K562 (cell line): ENCODE measurements at regions not wholly inside any gene's neighbourhood (a gene's known extent, or its start where the extent isn't known, plus 50 kb on each side); places are given as distances from the start of the nearest gene placed in this dataset.

ENCODE experiments used
- CEBPG ChIP-seq, 3 experiments: fragments of 200-800 bp in 1 of 3; sonication (Bioruptor generic) in 1 of 3; sonication (generic) in 1 of 3; formaldehyde crosslinking in 1 of 3; IDR thresholded peaks in 2 of 3; conservative IDR thresholded peaks in 1 of 3; 2 replicates each; pipeline versions ENCODE4 v1.6.1 to v1.8.0; 2016 to 2022; ENCODE audit warnings: missing compliant biosample characterization in 2 of 3, missing genetic modification characterization in 2 of 3, mild to moderate bottlenecking in 1 of 3, missing genetic modification reagents in 1 of 3
- CXXC5 ChIP-seq: fragments of 250-450 bp; sonication (Bioruptor Pico); IDR thresholded peaks from 2 replicates; pipeline ENCODE4 v1.8.0; 2022; ENCODE audit warnings: inconsistent platforms, mild to moderate bottlenecking, moderate library complexity
- DPF2 ChIP-seq: fragments of 450-650 bp; IDR thresholded peaks from 2 replicates; pipeline ENCODE4 v1.6.1; 2016
- FOXJ2 ChIP-seq: fragments of 200-800 bp; sonication (Bioruptor generic); IDR thresholded peaks from 2 replicates; pipeline ENCODE4 v1.6.1; 2016; ENCODE audit warnings: missing genetic modification characterization, missing compliant biosample characterization
- FOXP1 ChIP-seq: sonication (generic); formaldehyde crosslinking; IDR thresholded peaks from 2 replicates; pipeline ENCODE4 v1.8.0; 2022; ENCODE audit warnings: mild to moderate bottlenecking, missing genetic modification reagents
- MTA3 ChIP-seq: fragments of 450-650 bp; formaldehyde crosslinking; IDR thresholded peaks from 2 replicates; pipeline ENCODE4 v1.6.1; 2017; ENCODE audit warnings: mild to moderate bottlenecking, borderline replicate concordance
- NFATC3 ChIP-seq: fragments of 450-650 bp; IDR thresholded peaks from 2 replicates; pipeline ENCODE4 v1.6.1; 2017; ENCODE audit warnings: mild to moderate bottlenecking
- NFIX ChIP-seq: fragments of 250-450 bp; sonication (Bioruptor Pico); IDR thresholded peaks from 2 replicates; pipeline ENCODE4 v1.4.0; 2020; ENCODE audit warnings: low read depth, mild to moderate bottlenecking, moderate library complexity
- RCOR1 ChIP-seq, 2 experiments: IDR thresholded peaks; 2 replicates each; pipeline ENCODE4 v1.6.1; 2012; ENCODE audit warnings: low read depth in 2 of 2, low read length in 2 of 2, borderline replicate concordance in 1 of 2, improper control_type of control experiment in 1 of 2
- RNF2 ChIP-seq: sonication (generic); IDR thresholded peaks from 2 replicates; pipeline ENCODE4 v1.6.1; 2016
- SMARCA4 ChIP-seq: fragments of 450-650 bp; IDR thresholded peaks from 2 replicates; pipeline ENCODE4 v1.6.1; 2016
- ZC3H11A ChIP-seq: IDR thresholded peaks from 2 replicates; pipeline ENCODE4 v1.6.1; 2012; ENCODE audit warnings: low read depth, low read length, improper control_type of control experiment
- ZC3H8 ChIP-seq: fragments of 450-650 bp; IDR thresholded peaks from 2 replicates; pipeline ENCODE4 v1.6.1; 2017
- ZNF282 ChIP-seq: sonication (generic); formaldehyde crosslinking; IDR thresholded peaks from 2 replicates; pipeline ENCODE4 v1.8.1; 2023; ENCODE audit warnings: missing genetic modification reagents
- ZNF696 ChIP-seq: fragments of 250-450 bp; sonication (Bioruptor Pico); conservative IDR thresholded peaks from 2 replicates; pipeline ENCODE4 v1.4.0; 2020; ENCODE audit warnings: mild to moderate bottlenecking, moderate library complexity
- TF ChIP-seq, protein P1 (sequence below): fragments of 450-650 bp; IDR thresholded peaks from 2 replicates; pipeline ENCODE4 v1.6.1; 2016; ENCODE audit warnings: low read depth
- TF ChIP-seq, protein P2 (sequence below): fragments of 450-650 bp; IDR thresholded peaks from 2 replicates; pipeline ENCODE4 v1.6.1; 2017; ENCODE audit warnings: antibody characterized with exemption
- TF ChIP-seq, protein P3 (sequence below): fragments of 250-450 bp; sonication (Bioruptor Pico); IDR thresholded peaks from 2 replicates; pipeline ENCODE4 v1.8.0; 2021; ENCODE audit warnings: mild to moderate bottlenecking, moderate library complexity

DNA sequence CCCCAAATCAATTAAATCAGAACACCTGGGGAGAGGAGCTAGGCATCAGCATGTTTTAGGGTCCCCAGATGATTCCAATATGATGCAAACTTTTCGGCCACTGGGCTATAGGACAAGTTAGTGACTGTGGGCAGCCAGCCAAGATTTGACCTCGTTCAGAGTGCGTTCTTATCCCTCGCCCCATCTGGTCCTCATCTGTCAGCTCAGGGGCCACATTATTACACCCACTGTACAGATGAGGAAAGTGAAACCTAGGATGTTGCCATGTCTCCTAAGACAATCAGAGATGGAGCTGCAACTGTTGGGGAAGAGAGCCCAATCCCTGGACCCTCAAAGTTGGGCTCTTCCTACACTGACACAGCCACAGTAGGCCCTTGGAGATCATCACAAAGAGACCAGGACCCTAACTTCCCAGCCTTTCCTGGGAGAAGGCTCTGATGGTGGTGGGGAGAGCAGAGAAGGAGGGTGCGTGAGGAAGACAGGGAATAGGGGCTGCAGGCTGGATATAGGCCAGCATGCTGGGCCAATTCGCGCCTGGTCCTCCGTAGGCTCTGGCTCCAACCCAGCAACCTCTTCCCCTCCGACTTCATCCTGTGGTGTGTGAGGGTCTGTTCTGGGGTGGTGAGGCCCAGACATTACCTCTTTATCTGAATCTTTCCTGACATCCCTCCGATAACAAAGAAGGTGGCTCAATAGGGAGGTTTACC is 109.4 kb upstream of the ZMIZ1 start (continued):
- TF ChIP-seq FOXP1 (CRISPR knock-in tag): no peak
- no peak for TF ChIP-seq ZNF282 (CRISPR knock-in tag)
- no peak for TF ChIP-seq FOXJ2 (tag)
- TF ChIP-seq NFATC3: no peak
- peak; percentile 71; the same call in 1 of the 2 replicates for TF ChIP-seq DPF2
- TF ChIP-seq, protein P1, sequence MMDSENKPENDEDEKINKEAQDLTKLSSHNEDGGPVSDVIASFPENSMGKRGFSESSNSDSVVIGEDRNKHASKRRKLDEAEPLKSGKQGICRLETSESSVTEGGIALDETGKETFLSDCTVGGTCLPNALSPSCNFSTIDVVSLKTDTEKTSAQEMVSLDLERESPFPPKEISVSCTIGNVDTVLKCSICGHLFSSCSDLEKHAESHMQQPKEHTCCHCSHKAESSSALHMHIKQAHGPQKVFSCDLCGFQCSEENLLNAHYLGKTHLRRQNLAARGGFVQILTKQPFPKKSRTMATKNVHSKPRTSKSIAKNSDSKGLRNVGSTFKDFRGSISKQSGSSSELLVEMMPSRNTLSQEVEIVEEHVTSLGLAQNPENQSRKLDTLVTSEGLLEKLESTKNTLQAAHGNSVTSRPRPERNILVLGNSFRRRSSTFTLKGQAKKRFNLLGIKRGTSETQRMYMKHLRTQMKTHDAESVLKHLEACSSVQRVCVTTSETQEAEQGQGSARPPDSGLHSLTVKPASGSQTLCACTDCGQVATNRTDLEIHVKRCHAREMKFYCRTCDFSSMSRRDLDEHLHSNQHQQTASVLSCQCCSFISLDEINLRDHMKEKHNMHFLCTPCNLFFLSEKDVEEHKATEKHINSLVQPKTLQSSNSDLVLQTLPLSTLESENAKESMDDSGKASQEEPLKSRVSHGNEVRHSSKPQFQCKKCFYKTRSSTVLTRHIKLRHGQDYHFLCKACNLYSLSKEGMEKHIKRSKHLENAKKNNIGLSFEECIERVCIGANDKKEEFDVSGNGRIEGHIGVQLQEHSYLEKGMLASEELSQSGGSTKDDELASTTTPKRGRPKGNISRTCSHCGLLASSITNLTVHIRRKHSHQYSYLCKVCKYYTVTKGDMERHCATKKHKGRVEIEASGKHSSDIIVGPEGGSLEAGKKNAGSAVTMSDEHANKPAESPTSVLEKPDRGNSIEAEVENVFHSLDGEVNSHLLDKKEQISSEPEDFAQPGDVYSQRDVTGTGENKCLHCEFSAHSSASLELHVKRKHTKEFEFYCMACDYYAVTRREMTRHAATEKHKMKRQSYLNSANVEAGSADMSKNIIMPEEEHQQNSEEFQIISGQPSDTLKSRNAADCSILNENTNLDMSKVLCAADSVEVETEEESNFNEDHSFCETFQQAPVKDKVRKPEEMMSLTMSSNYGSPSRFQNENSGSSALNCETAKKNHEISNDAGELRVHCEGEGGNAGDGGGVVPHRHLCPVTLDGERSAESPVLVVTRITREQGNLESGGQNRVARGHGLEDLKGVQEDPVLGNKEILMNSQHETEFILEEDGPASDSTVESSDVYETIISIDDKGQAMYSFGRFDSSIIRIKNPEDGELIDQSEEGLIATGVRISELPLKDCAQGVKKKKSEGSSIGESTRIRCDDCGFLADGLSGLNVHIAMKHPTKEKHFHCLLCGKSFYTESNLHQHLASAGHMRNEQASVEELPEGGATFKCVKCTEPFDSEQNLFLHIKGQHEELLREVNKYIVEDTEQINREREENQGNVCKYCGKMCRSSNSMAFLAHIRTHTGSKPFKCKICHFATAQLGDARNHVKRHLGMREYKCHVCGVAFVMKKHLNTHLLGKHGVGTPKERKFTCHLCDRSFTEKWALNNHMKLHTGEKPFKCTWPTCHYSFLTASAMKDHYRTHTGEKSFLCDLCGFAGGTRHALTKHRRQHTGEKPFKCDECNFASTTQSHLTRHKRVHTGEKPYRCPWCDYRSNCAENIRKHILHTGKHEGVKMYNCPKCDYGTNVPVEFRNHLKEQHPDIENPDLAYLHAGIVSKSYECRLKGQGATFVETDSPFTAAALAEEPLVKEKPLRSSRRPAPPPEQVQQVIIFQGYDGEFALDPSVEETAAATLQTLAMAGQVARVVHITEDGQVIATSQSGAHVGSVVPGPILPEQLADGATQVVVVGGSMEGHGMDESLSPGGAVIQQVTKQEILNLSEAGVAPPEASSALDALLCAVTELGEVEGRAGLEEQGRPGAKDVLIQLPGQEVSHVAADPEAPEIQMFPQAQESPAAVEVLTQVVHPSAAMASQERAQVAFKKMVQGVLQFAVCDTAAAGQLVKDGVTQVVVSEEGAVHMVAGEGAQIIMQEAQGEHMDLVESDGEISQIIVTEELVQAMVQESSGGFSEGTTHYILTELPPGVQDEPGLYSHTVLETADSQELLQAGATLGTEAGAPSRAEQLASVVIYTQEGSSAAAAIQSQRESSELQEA: no peak
- TF ChIP-seq, protein P2, sequence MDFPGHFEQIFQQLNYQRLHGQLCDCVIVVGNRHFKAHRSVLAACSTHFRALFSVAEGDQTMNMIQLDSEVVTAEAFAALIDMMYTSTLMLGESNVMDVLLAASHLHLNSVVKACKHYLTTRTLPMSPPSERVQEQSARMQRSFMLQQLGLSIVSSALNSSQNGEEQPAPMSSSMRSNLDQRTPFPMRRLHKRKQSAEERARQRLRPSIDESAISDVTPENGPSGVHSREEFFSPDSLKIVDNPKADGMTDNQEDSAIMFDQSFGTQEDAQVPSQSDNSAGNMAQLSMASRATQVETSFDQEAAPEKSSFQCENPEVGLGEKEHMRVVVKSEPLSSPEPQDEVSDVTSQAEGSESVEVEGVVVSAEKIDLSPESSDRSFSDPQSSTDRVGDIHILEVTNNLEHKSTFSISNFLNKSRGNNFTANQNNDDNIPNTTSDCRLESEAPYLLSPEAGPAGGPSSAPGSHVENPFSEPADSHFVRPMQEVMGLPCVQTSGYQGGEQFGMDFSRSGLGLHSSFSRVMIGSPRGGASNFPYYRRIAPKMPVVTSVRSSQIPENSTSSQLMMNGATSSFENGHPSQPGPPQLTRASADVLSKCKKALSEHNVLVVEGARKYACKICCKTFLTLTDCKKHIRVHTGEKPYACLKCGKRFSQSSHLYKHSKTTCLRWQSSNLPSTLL: no peak
- peak; percentile 56 for TF ChIP-seq CXXC5 (CRISPR knock-in tag)
- TF ChIP-seq NFIX: 0 out of 2 replicates have a peak, but pooled peaks have one; percentile 20
- TF ChIP-seq ZC3H11A: no peak
- peak; percentile 51; the same call in 1 of the 2 replicates for TF ChIP-seq MTA3
- no peak for TF ChIP-seq RNF2
- TF ChIP-seq ZNF696 (CRISPR knock-in tag): no peak
- TF ChIP-seq SMARCA4: peak; percentile 70; the same call in 1 of the 2 replicates
- TF ChIP-seq, protein P3, sequence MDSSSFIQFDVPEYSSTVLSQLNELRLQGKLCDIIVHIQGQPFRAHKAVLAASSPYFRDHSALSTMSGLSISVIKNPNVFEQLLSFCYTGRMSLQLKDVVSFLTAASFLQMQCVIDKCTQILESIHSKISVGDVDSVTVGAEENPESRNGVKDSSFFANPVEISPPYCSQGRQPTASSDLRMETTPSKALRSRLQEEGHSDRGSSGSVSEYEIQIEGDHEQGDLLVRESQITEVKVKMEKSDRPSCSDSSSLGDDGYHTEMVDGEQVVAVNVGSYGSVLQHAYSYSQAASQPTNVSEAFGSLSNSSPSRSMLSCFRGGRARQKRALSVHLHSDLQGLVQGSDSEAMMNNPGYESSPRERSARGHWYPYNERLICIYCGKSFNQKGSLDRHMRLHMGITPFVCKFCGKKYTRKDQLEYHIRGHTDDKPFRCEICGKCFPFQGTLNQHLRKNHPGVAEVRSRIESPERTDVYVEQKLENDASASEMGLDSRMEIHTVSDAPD (CRISPR knock-in tag): no peak
- TF ChIP-seq ZC3H8: no peak
- no peak for TF ChIP-seq CEBPG (CRISPR knock-in tag; IDR thresholded peaks at IDR 0.05)
- 0 out of 4 replicates have a peak, but pooled peaks of 1 of the 2 experiments have one; percentile 15 for TF ChIP-seq CEBPG (tag; conservative IDR thresholded peaks at IDR 0.05 in 1 of 2, IDR thresholded peaks at IDR 0.05 in 1 of 2)
- TF ChIP-seq RCOR1 (IDR thresholded peaks at IDR 0.05; ENCODE audit: borderline replicate concordance in 1 of 2, low read depth in 2 of 2, low read length in 2 of 2): peak; percentile 35 to 94; a peak in 3 of 4 replicates
